Activated naive CD4-positive, alpha-beta T cell treated with anti-CD3 and anti-CD28 coated beads, Interleukin-2, amount 50 U/mL, for 24 hours (primary cell): ENCODE measurements at regions not wholly inside any gene's neighbourhood (a gene's known extent, or its start where the extent isn't known, plus 50 kb on each side); places are given as distances from the start of the nearest gene placed in this dataset.
"Not testable (repeated sequence)": the region's sequence is repeated elsewhere in the genome, so short reads cannot be mapped to it uniquely, and the experiment has no call there.

Experiments used
- H3K27ac Mint-ChIP-seq: one replicate; pipeline ENCODE4 v1.8.0; 2021; ENCODE audit warnings: mild to moderate bottlenecking, mixed read lengths
- H3K27me3 Mint-ChIP-seq: one replicate; pipeline ENCODE4 v1.8.0; 2021; ENCODE audit warnings: mixed read lengths
- H3K36me3 Mint-ChIP-seq: one replicate; pipeline ENCODE4 v1.8.0; 2021; ENCODE audit warnings: mixed read lengths
- H3K4me1 Mint-ChIP-seq: one replicate; pipeline ENCODE4 v1.8.0; 2021; ENCODE audit warnings: mixed read lengths
- H3K4me3 Mint-ChIP-seq: one replicate; pipeline ENCODE4 v1.8.0; 2021; ENCODE audit warnings: mild to moderate bottlenecking, mixed read lengths
- H3K9me3 Mint-ChIP-seq: one replicate; pipeline ENCODE4 v1.8.0; 2021; ENCODE audit warnings: mixed read lengths

- not testable (repeated sequence) for H3K27ac Mint-ChIP-seq, H3K27me3 Mint-ChIP-seq, H3K36me3 Mint-ChIP-seq, H3K9me3 Mint-ChIP-seq, H3K4me1 Mint-ChIP-seq, H3K4me3 Mint-ChIP-seq
Measured at GRCh38 chr21:9031482-9032374, 1489.7 kb upstream of the TPTE start.

GRCh38 chr21:9032547-9032946 lies 1488.8 kb upstream of the TPTE start:
- not testable (repeated sequence) for H3K4me1 Mint-ChIP-seq, H3K27ac Mint-ChIP-seq, H3K4me3 Mint-ChIP-seq, H3K9me3 Mint-ChIP-seq, H3K27me3 Mint-ChIP-seq, H3K36me3 Mint-ChIP-seq

DNA sequence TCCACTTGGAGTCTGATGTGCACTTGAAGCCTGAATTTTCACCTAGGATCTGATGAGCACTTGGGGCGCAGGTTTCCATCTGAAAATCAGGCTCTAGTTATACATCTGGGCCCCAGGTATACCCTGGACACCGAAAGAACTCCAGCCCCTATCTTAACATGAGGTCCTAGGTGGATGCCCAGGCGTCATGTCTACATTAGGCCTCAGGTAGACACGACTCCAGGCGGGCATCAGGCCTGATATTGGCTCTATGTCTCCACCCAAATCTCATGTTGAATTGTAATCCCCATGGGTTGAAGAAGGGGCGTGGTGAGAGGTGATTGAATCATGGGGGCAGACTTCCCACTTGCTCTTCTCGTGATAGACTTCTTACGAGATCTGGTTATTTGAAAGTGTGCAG lies 1488.1 kb upstream of the TPTE start:
- not testable (repeated sequence) for H3K4me3 Mint-ChIP-seq, H3K9me3 Mint-ChIP-seq, H3K27me3 Mint-ChIP-seq, H3K36me3 Mint-ChIP-seq, H3K27ac Mint-ChIP-seq, H3K4me1 Mint-ChIP-seq

GRCh38 chr21:9034491-9035200 lies 1486.7 kb upstream of the TPTE start:
- H3K9me3 Mint-ChIP-seq, H3K36me3 Mint-ChIP-seq, H3K27ac Mint-ChIP-seq, H3K27me3 Mint-ChIP-seq, H3K4me1 Mint-ChIP-seq, H3K4me3 Mint-ChIP-seq: not testable (repeated sequence)

DNA sequence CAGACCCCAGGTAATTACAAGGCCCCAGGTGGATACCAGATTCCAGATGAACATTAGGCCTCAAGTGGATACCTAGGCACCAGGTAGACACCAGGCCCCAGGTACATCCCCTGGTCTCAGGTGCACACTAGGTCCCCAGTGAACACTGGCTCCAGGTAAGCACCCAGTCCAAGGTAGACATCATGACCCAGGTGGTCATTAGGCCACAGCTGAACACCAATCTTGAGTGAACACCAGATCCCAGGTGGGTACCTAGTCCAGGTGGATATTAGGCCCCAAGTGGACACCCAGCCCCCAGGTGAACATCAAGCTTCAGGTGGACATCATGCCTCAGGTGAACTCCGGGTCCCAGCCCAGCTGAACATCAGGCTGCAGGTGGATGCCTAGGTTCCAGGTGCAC lies 1486.2 kb upstream of the TPTE start:
- not testable (repeated sequence) for H3K27me3 Mint-ChIP-seq, H3K4me3 Mint-ChIP-seq

GRCh38 chr21:9035970-9036369 lies 1485.4 kb upstream of the TPTE start:
- H3K27me3 Mint-ChIP-seq, H3K4me1 Mint-ChIP-seq, H3K36me3 Mint-ChIP-seq, H3K27ac Mint-ChIP-seq, H3K4me3 Mint-ChIP-seq, H3K9me3 Mint-ChIP-seq: not testable (repeated sequence)

More for the DNA sequence above, 1486.2 kb upstream of the TPTE start:
- H3K9me3 Mint-ChIP-seq, H3K36me3 Mint-ChIP-seq, H3K27ac Mint-ChIP-seq, H3K4me1 Mint-ChIP-seq: not testable (repeated sequence)

DNA sequence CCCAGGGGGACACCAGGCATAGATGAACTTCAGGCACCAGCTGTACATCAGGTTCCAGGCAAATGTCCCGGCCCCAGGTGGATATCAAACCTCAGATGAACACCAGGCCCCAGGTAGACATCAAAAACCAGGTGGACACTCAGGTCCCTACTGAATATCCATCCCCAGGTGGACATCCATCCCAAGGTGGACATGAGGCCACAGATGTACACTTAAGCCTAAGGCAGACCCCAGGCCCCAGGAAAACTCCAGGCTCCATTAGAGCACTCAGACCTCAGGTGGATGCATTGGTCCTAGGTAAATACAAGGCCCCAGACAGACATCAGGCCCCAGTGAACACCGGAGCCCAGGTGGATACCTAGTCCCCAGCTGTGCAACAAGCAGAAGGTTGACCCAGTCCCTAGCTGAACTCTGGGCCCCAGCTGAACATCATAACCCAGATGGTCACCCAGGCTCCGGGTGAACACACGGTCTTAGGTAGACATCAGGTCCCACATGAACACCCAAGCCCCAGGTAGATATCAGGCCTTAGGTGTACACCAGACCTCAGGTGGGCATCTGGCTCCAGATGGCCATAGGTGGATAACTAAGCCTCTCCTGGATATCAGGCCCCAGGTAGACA lies 1484.3 kb upstream of the TPTE start:
- not testable (repeated sequence) for H3K27ac Mint-ChIP-seq, H3K4me3 Mint-ChIP-seq, H3K4me1 Mint-ChIP-seq, H3K36me3 Mint-ChIP-seq, H3K9me3 Mint-ChIP-seq, H3K27me3 Mint-ChIP-seq

DNA sequence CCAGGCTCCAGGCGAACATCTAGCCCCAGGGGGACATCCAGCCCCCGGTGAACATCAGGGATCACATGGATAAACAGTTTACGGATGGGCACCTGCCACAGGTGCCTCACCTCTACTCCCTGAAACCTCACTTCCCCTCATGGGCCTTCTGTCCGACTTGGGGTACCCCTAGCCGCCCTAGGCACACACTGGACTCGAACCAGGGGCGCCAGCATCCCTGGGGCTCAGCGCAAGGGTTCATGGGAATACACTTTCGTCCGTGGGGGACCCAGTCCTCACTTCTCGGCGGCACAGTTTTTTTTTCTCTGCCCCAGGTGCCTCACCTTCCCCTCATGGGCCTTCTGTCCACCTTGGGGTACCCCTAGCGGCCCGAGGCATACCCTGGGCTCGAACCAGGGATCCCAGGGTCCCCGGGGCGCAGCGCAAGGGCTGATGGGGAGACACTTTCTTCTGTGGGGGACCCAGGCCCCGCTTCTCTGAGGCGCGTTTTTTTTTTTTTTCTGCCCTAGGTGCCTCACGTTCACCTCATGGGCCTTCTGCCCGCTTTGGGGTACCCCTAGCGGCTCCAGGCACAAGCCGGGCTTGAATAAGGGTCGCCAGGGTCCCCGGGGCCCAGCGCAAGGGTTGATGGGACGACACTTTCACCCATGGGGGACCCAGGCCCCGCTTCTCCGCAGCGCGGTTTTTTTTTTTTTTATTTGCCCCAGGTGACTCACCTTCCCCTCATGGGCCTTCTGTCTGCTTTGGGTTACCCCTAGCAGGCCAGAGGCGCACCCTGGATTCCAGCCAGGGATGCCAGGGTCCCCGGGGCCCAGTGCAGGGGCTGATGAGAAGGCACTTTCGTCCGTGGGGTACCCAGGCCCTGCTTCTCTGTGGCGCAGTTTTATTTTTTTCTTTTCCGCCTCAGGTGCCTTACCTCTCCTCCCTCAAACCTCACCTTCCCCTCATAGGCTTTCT lies 1483.5 kb upstream of the TPTE start:
- not testable (repeated sequence) for H3K4me1 Mint-ChIP-seq, H3K36me3 Mint-ChIP-seq, H3K9me3 Mint-ChIP-seq, H3K4me3 Mint-ChIP-seq, H3K27ac Mint-ChIP-seq, H3K27me3 Mint-ChIP-seq

DNA sequence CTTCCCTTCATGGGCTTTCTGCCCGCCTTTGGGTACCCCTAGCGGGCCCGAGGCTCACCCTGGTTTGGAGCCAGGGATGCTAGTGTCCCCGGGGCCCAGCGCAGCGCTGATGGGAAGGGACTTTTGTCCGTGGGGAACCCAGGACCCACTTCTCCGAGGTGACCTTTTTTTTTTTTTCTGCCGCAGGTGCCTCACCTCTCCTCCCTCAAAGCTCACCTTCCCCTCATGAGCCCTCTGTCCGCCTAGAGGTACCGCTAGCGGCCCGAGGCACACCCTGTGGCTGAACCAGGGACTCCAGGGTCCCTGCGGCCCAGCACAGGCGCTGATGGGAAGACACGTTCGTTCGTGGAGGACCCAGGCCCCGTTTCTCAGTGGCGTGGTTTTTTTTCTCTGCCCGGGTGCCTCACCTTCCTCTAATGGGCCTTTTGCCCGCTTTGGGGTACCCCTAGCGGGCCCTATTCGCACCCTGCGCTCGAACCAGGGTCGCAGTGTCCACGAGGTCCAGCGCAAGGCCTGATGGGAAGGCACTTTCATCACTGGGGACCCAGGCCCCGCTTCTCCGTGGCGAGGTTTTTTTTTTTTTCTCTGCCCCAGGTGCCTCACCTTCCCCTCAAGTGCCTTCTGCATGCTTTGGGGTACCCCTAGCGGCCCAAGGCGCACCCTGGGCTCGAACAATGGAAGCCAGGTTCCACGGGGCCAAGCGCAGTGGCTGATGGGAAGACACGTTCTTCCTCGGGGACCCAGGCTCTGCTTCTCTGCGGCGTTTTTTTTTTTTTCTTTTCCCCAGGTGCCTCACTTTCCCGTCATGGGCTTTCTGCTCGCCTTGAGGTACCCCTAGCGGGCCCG lies 1481.6 kb upstream of the TPTE start:
- not testable (repeated sequence) for H3K36me3 Mint-ChIP-seq, H3K9me3 Mint-ChIP-seq, H3K27ac Mint-ChIP-seq, H3K27me3 Mint-ChIP-seq, H3K4me3 Mint-ChIP-seq, H3K4me1 Mint-ChIP-seq

- H3K4me1 Mint-ChIP-seq, H3K27ac Mint-ChIP-seq: not testable (repeated sequence)
Measured at GRCh38 chr21:9040406-9040805, 1481.0 kb upstream of the TPTE start.

GRCh38 chr21:9041175-9041948 lies 1480.0 kb upstream of the TPTE start:
- H3K36me3 Mint-ChIP-seq, H3K4me3 Mint-ChIP-seq: not testable (repeated sequence)

More at GRCh38 chr21:9040406-9040805, 1481.0 kb upstream of the TPTE start:
- H3K36me3 Mint-ChIP-seq, H3K9me3 Mint-ChIP-seq, H3K27me3 Mint-ChIP-seq, H3K4me3 Mint-ChIP-seq: not testable (repeated sequence)

DNA sequence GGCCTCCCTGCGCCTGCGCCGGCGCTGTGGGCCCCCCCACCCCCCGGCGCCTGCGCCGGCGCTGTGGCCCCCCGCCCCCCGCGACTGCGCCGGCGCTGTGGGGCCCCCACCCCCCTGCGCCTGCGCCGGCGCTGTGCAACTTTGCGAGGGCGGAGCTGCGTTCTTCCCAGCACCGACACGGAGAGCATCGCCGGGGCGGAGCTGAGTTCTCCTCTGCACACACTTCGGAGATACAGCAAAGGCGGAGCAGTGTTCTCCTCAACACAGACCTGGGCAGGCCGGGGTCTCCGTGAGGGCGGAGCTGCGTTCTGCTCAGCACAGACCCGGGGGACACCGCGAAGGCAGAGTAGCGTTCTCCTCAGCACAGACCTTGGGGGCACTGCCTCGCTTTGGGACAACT lies 1478.3 kb upstream of the TPTE start:
- not testable (repeated sequence) for H3K27me3 Mint-ChIP-seq, H3K36me3 Mint-ChIP-seq, H3K4me1 Mint-ChIP-seq, H3K9me3 Mint-ChIP-seq, H3K4me3 Mint-ChIP-seq, H3K27ac Mint-ChIP-seq

More at GRCh38 chr21:9041175-9041948, 1480.0 kb upstream of the TPTE start:
- H3K4me1 Mint-ChIP-seq, H3K27ac Mint-ChIP-seq, H3K27me3 Mint-ChIP-seq, H3K9me3 Mint-ChIP-seq: not testable (repeated sequence)

DNA sequence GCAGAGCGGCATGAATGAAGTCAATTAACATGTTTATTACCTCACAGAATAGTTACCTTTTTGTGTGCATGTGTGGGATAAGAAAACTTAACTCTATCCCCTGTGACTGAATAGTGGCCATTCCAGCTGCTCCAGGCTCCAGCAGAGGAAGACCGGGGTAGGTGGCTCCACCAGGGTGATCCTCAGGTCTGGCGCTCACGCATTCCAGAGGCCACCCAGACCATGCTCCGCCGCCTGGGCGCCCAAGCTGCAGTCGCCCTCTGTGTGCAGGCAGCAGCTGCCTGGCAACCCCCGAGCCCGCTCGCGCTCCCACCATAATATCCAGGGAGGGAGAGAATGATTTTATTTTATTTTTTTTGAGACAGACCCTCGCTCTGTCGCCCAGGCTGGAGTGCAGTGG lies 1474.5 kb upstream of the TPTE start:
- not testable (repeated sequence) for H3K4me3 Mint-ChIP-seq

DNA sequence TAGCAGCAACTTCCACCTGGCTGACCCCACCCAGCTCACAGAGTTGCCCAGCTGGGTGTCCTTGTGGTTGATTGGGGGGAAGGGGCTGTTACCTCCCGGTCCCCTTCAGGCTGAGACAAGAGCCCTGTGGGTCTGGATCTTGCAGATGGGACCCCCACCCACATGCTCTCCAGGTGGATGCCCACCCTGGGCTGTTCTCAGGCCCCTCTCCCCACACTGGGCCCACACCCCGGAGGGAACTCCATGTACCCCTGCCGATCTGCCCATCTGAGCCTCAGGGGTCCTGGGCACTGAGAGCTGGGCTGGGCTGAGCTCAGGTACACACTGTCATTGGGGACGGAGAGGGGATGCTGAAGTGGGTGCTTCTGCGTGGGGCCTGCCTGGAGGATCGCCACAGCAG lies 1453.9 kb upstream of the TPTE start:
- not testable (repeated sequence) for H3K4me1 Mint-ChIP-seq, H3K27me3 Mint-ChIP-seq, H3K4me3 Mint-ChIP-seq, H3K9me3 Mint-ChIP-seq, H3K27ac Mint-ChIP-seq, H3K36me3 Mint-ChIP-seq

More for the DNA sequence above, 1474.5 kb upstream of the TPTE start:
- not testable (repeated sequence) for H3K4me1 Mint-ChIP-seq, H3K27ac Mint-ChIP-seq, H3K36me3 Mint-ChIP-seq, H3K27me3 Mint-ChIP-seq, H3K9me3 Mint-ChIP-seq
